DND-41 (cell line): ENCODE measurements at regions not wholly inside any gene's neighbourhood (a gene's known extent, or its start where the extent isn't known, plus 50 kb on each side); places are given as distances from the start of the nearest gene placed in this dataset.

Experiments
- ATAC-seq: fragments of 200-7000 bp; cut with Tn5 transposase; 3 replicates; pipeline ENCODE4 v1.9.1; 2021; ENCODE audit warnings: low read depth; ENCODE audit not compliant: insufficient read depth
- DNase-seq: peaks from one replicate; pipeline ENCODE4 v3.0.0-alpha.2; 2020
- H2AFZ ChIP-seq: 2 replicates; pipeline ENCODE4 v1.6.0; 2012; ENCODE audit warnings: low read depth, low read length
- H3K27ac ChIP-seq: 2 replicates; pipeline ENCODE4 v1.5.1; 2012; ENCODE audit warnings: low read length, inconsistent platforms
- H3K27me3 ChIP-seq: fragments of 200-600 bp; sonication (generic); 2 replicates; pipeline ENCODE4 v1.6.0; 2012; ENCODE audit warnings: low read length, mild to moderate bottlenecking, inconsistent platforms; ENCODE audit not compliant: insufficient read depth, poor library complexity
- H3K36me3 ChIP-seq: 2 replicates; pipeline ENCODE4 v1.5.1; 2012; ENCODE audit warnings: low read length, inconsistent platforms; ENCODE audit not compliant: insufficient read depth
- H3K4me1 ChIP-seq: 2 replicates; pipeline ENCODE4 v1.5.1; 2012; ENCODE audit warnings: mild to moderate bottlenecking, low read length; ENCODE audit not compliant: insufficient read depth
- H3K4me2 ChIP-seq: 2 replicates; pipeline ENCODE4 v1.6.0; 2012; ENCODE audit warnings: mild to moderate bottlenecking, moderate library complexity, low read length, inconsistent platforms; ENCODE audit not compliant: insufficient read depth
- H3K4me3 ChIP-seq, 2 experiments: fragments of 200-600 bp in 1 of 2; shearing (Covaris generic) in 1 of 2; 2 replicates each; pipeline ENCODE4 v1.5.1; 2012 to 2016; ENCODE audit warnings: inconsistent platforms in 2 of 2, low read length in 2 of 2, mild to moderate bottlenecking in 2 of 2, low read depth in 1 of 2, moderate library complexity in 1 of 2
- H3K79me2 ChIP-seq: 2 replicates; pipeline ENCODE4 v1.6.0; 2012; ENCODE audit warnings: low read length, inconsistent platforms; ENCODE audit not compliant: insufficient read depth
- H3K9ac ChIP-seq: 2 replicates; pipeline ENCODE4 v1.6.0; 2012; ENCODE audit warnings: low read depth, mild to moderate bottlenecking, inconsistent platforms, low read length, moderate library complexity
- H3K9me3 ChIP-seq: 2 replicates; pipeline ENCODE4 v1.5.1; 2012; ENCODE audit warnings: low read length, moderate library complexity, mild to moderate bottlenecking, inconsistent platforms; ENCODE audit not compliant: insufficient read depth, severe bottlenecking
- H4K20me1 ChIP-seq: 2 replicates; pipeline ENCODE4 v1.6.0; 2012; ENCODE audit warnings: low read length; ENCODE audit not compliant: insufficient read depth
- EZH2 ChIP-seq: IDR thresholded peaks from 3 replicates; pipeline ENCODE4 v1.6.1; 2012; ENCODE audit warnings: borderline replicate concordance, low read depth, mild to moderate bottlenecking, moderate library complexity, low read length, inconsistent platforms; ENCODE audit not compliant: severe bottlenecking
- TF ChIP-seq, protein P1 (sequence below): IDR thresholded peaks from 2 replicates; pipeline ENCODE4 v1.5.1; 2012; ENCODE audit warnings: borderline replicate concordance, low read length, moderate library complexity, mild to moderate bottlenecking; ENCODE audit not compliant: poor library complexity, severe bottlenecking; ENCODE audit errors: extremely low read depth

DNA sequence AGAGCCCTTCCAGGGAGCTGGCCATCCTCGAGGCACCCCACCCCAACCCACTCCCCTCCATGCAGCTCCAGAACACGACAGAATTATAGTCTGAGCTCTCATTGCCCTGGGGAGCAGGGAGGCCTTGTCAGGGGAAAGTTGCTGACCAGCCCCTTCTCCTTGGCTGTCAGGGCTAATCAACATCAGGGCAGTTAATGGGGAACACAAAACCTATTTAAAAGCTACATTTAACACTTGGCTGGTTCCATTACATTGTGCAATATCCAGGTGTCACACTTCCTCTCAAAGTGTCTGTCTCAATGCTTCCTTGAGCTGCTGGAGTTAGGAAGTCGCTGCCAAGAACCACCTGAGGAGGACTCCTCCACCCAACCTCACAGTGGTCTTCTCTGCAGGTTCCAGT lies 111.8 kb upstream of the GRIK3 start:
- H3K79me2 ChIP-seq = no peaks in the 10 kb centered on the region
- H3K27me3 ChIP-seq = peaks cover 6% of the 10 kb centered on the region
- H2AFZ ChIP-seq = no peak overlapping the region
- H3K9ac ChIP-seq = no peak overlapping the region
- no peak overlapping the region for H3K4me2 ChIP-seq
- no peaks in the 10 kb centered on the region for H3K9me3 ChIP-seq
- ATAC-seq (no peak), DNase-seq (no peak)
- no peak overlapping the region for H3K27ac ChIP-seq
- TF ChIP-seq, protein P1, sequence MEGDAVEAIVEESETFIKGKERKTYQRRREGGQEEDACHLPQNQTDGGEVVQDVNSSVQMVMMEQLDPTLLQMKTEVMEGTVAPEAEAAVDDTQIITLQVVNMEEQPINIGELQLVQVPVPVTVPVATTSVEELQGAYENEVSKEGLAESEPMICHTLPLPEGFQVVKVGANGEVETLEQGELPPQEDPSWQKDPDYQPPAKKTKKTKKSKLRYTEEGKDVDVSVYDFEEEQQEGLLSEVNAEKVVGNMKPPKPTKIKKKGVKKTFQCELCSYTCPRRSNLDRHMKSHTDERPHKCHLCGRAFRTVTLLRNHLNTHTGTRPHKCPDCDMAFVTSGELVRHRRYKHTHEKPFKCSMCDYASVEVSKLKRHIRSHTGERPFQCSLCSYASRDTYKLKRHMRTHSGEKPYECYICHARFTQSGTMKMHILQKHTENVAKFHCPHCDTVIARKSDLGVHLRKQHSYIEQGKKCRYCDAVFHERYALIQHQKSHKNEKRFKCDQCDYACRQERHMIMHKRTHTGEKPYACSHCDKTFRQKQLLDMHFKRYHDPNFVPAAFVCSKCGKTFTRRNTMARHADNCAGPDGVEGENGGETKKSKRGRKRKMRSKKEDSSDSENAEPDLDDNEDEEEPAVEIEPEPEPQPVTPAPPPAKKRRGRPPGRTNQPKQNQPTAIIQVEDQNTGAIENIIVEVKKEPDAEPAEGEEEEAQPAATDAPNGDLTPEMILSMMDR = no peak
- TF ChIP-seq EZH2 = no peak
- no peak overlapping the region for H3K4me3 ChIP-seq
- H3K36me3 ChIP-seq = no peaks in the 10 kb centered on the region
- H4K20me1 ChIP-seq = no peaks in the 10 kb centered on the region
- no peaks in the 10 kb centered on the region for H3K4me1 ChIP-seq

DNA sequence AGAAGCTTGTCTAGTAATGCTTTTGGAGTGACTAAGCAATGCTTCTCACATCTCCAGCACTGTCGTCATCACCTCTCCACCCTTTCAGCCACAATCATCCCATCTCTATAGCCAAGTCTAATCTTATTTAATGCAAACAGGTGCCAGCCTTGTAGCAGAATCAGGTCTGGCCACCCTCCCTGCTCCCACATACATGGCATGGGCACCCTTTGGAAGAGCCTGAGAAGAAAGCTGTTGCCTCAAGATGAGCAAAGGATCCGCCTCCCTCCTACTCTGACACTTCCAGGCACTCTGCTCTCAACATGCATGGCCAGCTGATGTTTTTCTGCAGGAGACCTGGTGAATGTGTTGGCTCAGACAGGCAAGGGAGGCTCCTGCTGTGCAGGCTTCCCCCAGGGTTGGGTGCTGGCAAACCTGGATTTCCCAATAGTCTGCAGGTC lies 113.1 kb upstream of the GRIK3 start:
- no peak overlapping the region for H3K27ac ChIP-seq
- H3K4me2 ChIP-seq = no peak overlapping the region
- TF ChIP-seq EZH2 = no peak
- TF ChIP-seq, protein P1 = no peak
- no peak overlapping the region for H3K4me3 ChIP-seq
- H3K9ac ChIP-seq = no peak overlapping the region
- H3K27me3 ChIP-seq = peaks cover 6% of the 10 kb centered on the region
- DNase-seq = no peak
- no peaks in the 10 kb centered on the region for H3K36me3 ChIP-seq
- H3K9me3 ChIP-seq = no peaks in the 10 kb centered on the region
- H3K79me2 ChIP-seq = no peaks in the 10 kb centered on the region
- no peak overlapping the region for H2AFZ ChIP-seq
- peaks cover 3% of the 10 kb centered on the region for H4K20me1 ChIP-seq
- H3K4me1 ChIP-seq = no peaks in the 10 kb centered on the region
- no peak for ATAC-seq

GRCh38 chr1:37147906-37148305 lies 113.6 kb upstream of the GRIK3 start:
- Histone ChIP-seq H3K4me3 (no peak overlapping the region), H3K4me2 (no peak overlapping the region), H3K9ac (no peak overlapping the region), H2AFZ (no peak overlapping the region), H3K27me3 (peaks cover 6% of the 10 kb centered on the region), H3K4me1 (no peaks in the 10 kb centered on the region), H3K9me3 (no peaks in the 10 kb centered on the region), H3K36me3 (no peaks in the 10 kb centered on the region), H4K20me1 (peaks cover 8% of the 10 kb centered on the region), H3K27ac (no peak overlapping the region), H3K79me2 (no peaks in the 10 kb centered on the region)
- ATAC-seq (no peak), DNase-seq (no peak)
- TF ChIP-seq, protein P1 = no peak
- no peak for TF ChIP-seq EZH2

GRCh38 chr1:37148663-37149062 lies 114.3 kb upstream of the GRIK3 start:
- ATAC-seq = no peak
- Histone ChIP-seq H3K4me3 (no peak overlapping the region), H3K9ac (no peak overlapping the region), H3K9me3 (no peaks in the 10 kb centered on the region), H3K79me2 (no peaks in the 10 kb centered on the region), H2AFZ (no peak overlapping the region), H3K4me1 (no peaks in the 10 kb centered on the region), H3K27ac (no peak overlapping the region), H3K27me3 (peaks cover 6% of the 10 kb centered on the region), H4K20me1 (peaks cover 8% of the 10 kb centered on the region), H3K4me2 (no peak overlapping the region), H3K36me3 (no peaks in the 10 kb centered on the region)
- TF ChIP-seq EZH2 = no peak
- TF ChIP-seq, protein P1 = no peak
- DNase-seq = no peak
